ENCODE measurements at regions not wholly inside any gene's neighbourhood (a gene's known extent, or its start where the extent isn't known, plus 50 kb on each side); places are given as distances from the start of the nearest gene placed in this dataset.

- TF ChIP-seq SP1 (IDR thresholded peaks at IDR 0.05) (no peak), SP1 (CRISPR knock-in tag; IDR thresholded peaks at IDR 0.05) (no peak), TBP (CRISPR knock-in tag; IDR thresholded peaks at IDR 0.05) (no peak)
Measured at GRCh38 chr13:110819203-110820014, 95.5 kb downstream of the ANKRD10 start.

Data from HepG2 (cell line).